Activated naive CD4-positive, alpha-beta T cell treated with anti-CD3 and anti-CD28 coated beads, Interleukin-2, amount 50 U/mL, for 72 hours (primary cell): ENCODE measurements at regions not wholly inside any gene's neighbourhood (a gene's known extent, or its start where the extent isn't known, plus 50 kb on each side); places are given as distances from the start of the nearest gene placed in this dataset.

ENCODE experiments used
- ATAC-seq, 2 donors: fragments of 150-1000 bp; cut with Tn5 transposase; 2 replicates each; pipeline ENCODE4 v1.10.0; 2021; ENCODE audit warnings: mild to moderate bottlenecking in 2 of 2, moderate library complexity in 2 of 2
- DNase-seq, 2 donors: peaks; one replicate each; pipeline ENCODE4 v3.0.0; 2021 to 2022; ENCODE audit warnings: low spot score in 2 of 2
- H3K27ac Mint-ChIP-seq, 2 donors: one replicate each; pipeline ENCODE4 v1.8.0; 2022; ENCODE audit warnings: mild to moderate bottlenecking in 2 of 2, mixed read lengths in 2 of 2
- H3K36me3 Mint-ChIP-seq, 2 donors: one replicate each; pipeline ENCODE4 v1.8.0; 2022; ENCODE audit warnings: mixed read lengths in 2 of 2
- H3K9me3 Mint-ChIP-seq, 2 donors: one replicate each; pipeline ENCODE4 v1.8.0; 2022; ENCODE audit warnings: mixed read lengths in 2 of 2

DNA sequence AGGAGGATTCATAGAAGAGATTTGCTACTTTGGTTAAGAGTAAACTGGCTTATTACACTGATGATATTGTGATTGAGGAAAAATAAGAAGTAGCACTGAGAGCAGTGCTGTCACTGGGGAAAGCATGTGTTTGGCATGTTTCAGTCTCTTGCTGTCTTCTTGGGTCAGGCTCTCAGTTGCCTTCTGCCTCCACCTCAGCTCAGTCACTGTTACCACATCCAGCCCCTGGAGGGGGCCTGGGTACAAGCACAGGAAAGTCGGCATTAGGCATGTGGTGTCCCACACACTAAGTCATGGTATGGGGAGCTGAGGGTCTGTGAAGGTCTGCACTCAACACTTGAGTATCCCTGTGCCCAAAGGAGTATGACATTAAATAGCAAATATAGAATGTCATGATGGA is 958.3 kb upstream of the CDH9 start:
- Mint-ChIP-seq H3K9me3 (peaks cover 27 to 32% of the 10 kb centered on the region in 2 donors), H3K36me3 (peaks cover 0 to 5% of the 10 kb centered on the region in 2 donors), H3K27ac (no peak overlapping the region)
- ATAC-seq (no peak), DNase-seq (no peak)

DNA sequence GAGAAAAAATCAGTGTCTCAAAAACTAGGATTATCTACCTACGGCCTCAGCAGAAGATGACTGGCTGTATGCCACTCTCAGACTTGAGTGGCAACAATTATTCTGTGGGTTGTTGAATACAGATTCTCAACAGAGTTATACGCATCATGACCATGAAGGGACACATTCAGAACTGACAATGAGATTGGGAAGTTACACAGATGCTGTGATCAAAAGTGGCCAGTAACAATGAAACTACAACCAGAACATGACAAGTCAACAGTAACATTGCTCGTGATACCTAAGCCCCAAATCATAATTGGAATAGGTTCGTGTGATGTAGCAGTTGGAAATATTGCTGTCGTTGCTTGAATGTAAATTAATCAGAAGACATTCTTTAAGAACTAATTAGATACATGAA is 957.5 kb upstream of the CDH9 start:
- H3K9me3 Mint-ChIP-seq = peaks cover 27 to 32% of the 10 kb centered on the region in 2 donors
- DNase-seq (no peak), ATAC-seq (no peak)
- peaks cover 0 to 5% of the 10 kb centered on the region in 2 donors for H3K36me3 Mint-ChIP-seq
- no peak overlapping the region for H3K27ac Mint-ChIP-seq

DNA sequence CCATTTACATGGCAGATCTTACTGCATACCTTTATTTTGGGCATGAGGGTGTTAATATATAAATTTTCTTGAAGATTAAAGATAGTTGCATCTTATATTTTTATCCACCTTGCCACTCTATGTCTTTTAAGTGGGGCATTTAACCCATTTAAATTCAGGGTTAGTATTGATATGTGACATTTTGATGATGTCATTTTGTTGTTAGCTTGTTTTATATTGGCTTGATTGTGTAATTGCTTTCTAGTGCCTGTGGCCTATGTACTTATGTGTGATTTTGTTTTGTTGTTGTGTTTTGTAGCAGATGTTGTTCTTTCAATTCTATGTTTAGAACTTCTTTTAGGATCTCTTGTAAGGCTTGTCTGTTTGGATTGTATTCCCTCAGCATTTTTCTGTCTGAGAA is 939.9 kb upstream of the CDH9 start:
- Mint-ChIP-seq H3K27ac (no peak overlapping the region), H3K36me3 (peaks cover 0 to 15% of the 10 kb centered on the region in 2 donors), H3K9me3 (peaks cover 29 to 43% of the 10 kb centered on the region in 2 donors)
- ATAC-seq (no peak), DNase-seq (no peak)

DNA sequence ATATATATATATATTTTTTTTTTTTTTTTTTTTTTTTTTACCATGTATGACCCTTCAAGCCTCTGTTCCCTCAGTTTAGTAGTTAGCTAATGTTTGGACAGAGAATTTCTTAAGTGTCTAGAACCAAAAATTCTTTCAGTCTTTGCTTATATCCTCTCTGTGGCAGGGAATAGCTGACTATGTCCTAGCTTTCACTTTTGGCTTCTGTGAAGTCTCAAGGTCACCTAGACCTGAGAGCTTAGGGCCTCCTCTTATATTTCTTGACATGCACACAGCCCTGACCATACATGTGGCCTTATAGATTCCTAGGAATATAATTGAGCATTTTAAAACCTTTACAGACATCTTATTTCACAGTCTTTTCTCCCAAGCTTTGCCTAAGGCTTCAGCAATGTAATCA is 930.8 kb upstream of the CDH9 start:
- Mint-ChIP-seq H3K36me3 (no peaks in the 10 kb centered on the region), H3K27ac (no peak overlapping the region), H3K9me3 (peaks cover 20 to 26% of the 10 kb centered on the region in 2 donors)
- ATAC-seq (no peak), DNase-seq (no peak)

DNA sequence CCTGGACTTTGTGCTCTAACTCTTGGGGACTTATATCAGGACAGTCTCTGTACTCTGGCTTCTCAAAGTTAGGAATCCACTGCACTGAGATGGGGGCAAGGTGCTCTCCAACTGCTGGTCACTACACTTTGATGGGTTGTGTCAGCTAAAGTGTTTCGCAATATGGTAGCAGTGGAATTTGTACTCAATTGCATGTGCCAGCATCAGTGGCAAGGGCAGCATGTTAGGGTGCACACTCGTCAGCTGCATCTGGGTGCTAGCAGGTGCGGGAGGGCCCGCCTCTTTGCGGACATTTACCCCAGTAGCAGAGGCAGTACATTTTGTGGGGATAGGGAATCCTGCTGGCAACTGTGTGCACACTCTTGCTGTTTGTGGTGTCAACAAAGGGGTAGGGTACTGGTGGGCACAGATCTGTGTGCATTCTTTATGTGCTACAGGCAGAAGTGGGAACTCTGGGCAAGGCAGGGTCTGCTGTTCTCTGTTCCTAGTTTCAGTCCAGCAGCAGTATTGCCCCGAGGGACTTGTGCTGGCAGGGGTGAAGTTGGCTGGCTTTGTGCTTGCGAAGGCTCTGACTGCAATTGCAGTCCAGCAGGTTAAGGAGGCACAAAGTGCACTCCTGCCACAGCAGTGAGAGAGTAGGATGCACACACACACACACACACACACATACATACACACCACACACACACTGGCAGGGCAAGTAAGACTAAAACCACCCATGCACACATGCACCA is 924.8 kb upstream of the CDH9 start:
- ATAC-seq = no peak
- no peak overlapping the region for H3K27ac Mint-ChIP-seq
- no peaks in the 10 kb centered on the region for H3K36me3 Mint-ChIP-seq
- no peak for DNase-seq
- H3K9me3 Mint-ChIP-seq = peaks cover 44 to 54% of the 10 kb centered on the region in 2 donors

DNA sequence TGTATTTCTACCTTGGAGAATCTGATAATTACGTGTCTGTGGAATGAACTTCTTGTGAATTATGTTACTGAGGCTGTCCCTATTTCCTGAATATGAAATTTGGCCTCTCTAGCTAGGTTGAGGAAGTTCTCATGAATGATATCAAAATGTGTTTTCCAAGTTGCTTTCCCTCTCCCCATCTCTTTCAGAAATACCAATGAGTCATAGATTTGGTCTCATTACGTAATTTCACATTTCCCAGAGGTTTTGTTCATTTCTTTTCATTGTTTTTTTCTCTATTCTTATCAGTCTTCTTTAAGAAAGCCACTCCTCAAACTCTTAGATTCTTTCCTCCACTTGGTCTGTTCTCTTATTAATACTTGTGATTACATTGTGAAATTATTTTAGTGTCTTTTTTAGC is 923.8 kb upstream of the CDH9 start:
- Mint-ChIP-seq H3K27ac (no peak overlapping the region), H3K9me3 (peaks cover 46 to 62% of the 10 kb centered on the region in 2 donors), H3K36me3 (no peaks in the 10 kb centered on the region)
- no peak for ATAC-seq
- DNase-seq = no peak

DNA sequence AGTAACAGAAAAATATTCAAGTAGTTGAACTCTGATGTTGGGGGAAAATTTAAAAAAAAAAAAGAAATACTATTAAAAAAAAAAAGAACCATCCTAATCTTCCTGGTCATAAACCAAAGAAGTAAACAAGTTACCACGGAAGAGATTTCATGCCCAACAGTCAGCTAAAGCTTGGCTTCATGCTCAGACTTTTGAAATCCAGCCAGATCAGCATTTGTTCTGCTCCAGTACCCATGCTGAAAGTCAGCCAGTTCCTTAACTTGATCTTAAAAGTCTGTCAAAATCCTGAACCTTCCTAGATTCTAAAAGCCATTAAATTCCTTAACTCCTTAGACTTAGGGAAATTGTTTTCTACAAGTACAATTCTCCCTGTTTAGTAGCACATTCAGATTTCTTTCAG is 908.7 kb upstream of the CDH9 start:
- no peaks in the 10 kb centered on the region for H3K36me3 Mint-ChIP-seq
- no peak overlapping the region for H3K27ac Mint-ChIP-seq
- ATAC-seq = no peak
- no peak for DNase-seq
- peaks cover 3 to 11% of the 10 kb centered on the region in 2 donors for H3K9me3 Mint-ChIP-seq

DNA sequence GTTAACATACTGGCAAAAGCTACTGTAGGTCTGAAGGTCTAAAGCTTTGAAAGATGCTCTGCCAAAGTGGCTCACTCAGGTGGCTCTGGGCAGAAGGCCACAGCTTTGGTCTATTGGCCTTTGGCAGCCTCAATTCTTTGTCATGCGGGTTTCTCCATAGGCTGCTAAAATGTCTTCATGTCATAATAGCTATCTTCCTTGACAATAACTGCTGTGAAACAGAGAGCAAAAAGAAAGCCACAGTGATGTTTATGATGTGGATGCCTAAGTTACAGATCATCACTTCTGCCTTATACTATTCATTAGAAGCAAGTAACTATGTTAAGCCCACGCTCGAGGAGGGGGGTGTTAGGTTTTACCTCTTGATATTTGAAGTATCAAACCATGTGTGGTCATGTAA is 906.1 kb upstream of the CDH9 start:
- Mint-ChIP-seq H3K9me3 (peaks cover 7 to 15% of the 10 kb centered on the region in 2 donors), H3K27ac (no peak overlapping the region), H3K36me3 (no peaks in the 10 kb centered on the region)
- ATAC-seq = no peak
- DNase-seq = no peak

DNA sequence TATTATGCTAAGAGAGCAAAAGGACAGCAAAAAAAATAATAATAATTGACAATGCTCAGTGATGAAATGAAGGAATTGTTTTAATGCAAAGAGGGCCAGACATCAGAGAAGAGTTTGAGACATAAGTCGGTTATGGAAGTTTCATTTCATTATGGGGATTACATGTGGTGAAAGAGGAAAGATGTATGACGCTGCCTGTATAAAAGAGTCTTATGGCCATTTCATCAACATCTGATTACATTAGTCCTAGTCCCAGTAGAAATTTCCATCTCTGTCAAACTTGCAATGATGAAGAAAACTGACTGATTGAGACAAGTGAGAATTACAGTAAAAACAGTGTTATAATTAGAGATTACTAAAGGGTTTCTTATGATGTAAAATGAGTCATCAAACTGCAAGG is 900.6 kb upstream of the CDH9 start:
- no peak for DNase-seq
- Mint-ChIP-seq H3K9me3 (peaks cover 3 to 9% of the 10 kb centered on the region in 2 donors), H3K36me3 (no peaks in the 10 kb centered on the region), H3K27ac (no peak overlapping the region)
- ATAC-seq = no peak

DNA sequence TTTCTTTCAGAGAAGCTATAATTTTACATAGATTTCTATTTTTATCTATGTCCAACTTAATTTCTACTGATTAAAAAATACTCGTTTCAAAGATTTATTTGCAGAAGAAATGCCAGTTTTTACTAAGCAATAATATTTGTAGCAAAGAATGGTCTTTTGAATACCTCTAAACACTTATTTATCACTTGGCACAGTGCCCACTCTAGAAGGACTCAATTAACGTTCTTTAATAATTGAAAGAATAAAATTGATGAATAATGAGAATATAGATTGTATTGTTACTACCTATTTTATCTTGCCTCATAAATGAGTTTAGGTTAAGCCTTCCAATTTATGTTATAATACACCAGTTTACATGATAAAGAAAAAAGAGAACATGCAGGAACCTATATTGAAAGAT is 889.7 kb upstream of the CDH9 start:
- H3K36me3 Mint-ChIP-seq = peaks cover 0 to 4% of the 10 kb centered on the region in 2 donors
- ATAC-seq (no peak), DNase-seq (no peak)
- H3K27ac Mint-ChIP-seq = no peak overlapping the region
- peaks cover 16 to 19% of the 10 kb centered on the region in 2 donors for H3K9me3 Mint-ChIP-seq

DNA sequence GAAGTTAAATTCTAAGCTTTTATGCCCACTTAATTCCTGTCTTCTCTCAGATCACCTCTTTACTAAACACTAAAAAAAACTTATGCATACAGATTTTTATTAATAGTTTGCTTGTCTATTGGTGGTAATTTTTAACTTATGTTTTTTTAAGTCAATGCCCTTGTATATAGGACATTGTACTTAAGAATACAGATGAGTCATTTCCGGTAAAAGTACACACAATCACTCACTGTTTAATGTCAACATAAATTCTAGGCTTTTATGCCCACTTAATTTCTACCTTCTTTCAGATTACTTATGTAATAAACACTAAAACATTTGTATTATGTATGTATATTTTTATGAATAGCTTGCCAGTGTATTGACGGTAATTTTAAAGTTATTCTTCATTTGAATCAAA is 872.8 kb upstream of the CDH9 start:
- DNase-seq = no peak
- Mint-ChIP-seq H3K36me3 (no peaks in the 10 kb centered on the region), H3K27ac (no peak overlapping the region), H3K9me3 (peaks cover 9 to 20% of the 10 kb centered on the region in 2 donors)
- ATAC-seq = no peak

DNA sequence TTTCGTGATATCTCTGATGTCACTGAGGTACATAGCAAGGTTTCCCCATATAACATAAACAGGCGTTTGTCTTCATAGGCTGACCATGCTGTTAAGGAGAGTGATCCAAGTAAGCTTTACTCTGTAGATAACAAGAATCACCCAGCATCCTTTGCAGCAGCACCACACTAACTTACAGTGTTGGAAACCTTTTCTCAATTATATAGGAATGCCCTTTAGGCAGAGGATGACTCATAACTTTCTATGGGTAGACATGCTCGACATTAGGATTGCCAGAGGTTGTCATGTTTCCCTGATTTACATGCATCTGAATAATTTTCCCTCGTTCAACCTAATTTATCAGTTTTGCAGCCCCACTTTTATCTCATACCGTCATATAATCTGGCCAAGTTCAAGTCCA is 870.0 kb upstream of the CDH9 start:
- ATAC-seq (no peak), DNase-seq (no peak)
- Mint-ChIP-seq H3K36me3 (no peaks in the 10 kb centered on the region), H3K27ac (no peak overlapping the region), H3K9me3 (peaks cover 12 to 16% of the 10 kb centered on the region in 2 donors)

DNA sequence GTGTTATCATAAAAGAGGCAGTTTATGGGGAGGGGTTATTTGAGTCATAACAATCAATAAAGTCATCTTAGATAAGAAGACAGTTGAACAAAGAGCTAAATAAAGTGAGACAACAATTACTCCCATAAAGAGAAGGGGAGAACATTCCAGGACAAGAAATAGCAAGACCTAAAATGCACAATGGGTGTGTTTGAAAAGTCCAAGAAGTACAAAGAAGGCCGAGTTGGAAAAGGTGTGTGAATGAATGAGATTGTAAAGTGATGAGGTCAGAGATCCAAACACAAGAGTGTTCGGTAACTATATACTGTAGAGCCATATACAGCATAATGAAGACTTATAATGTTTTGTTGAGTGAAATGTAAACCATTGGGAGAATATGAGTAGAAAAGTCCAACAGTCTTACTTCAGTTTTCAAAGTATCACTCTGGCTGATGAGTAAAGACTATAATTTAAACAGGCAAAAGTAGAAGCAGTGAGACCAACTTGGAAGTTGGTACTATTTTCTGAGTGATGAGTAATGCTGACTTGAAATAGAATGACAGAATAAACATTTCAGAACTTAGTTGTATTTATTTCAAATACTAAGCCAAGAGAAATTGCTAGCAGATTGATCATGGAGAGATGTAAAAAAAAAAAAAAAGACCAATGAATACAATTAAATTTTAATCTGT is 868.7 kb upstream of the CDH9 start:
- no peak overlapping the region for H3K27ac Mint-ChIP-seq
- H3K36me3 Mint-ChIP-seq = no peaks in the 10 kb centered on the region
- no peak for ATAC-seq
- peaks cover 16 to 21% of the 10 kb centered on the region in 2 donors for H3K9me3 Mint-ChIP-seq
- no peak for DNase-seq

DNA sequence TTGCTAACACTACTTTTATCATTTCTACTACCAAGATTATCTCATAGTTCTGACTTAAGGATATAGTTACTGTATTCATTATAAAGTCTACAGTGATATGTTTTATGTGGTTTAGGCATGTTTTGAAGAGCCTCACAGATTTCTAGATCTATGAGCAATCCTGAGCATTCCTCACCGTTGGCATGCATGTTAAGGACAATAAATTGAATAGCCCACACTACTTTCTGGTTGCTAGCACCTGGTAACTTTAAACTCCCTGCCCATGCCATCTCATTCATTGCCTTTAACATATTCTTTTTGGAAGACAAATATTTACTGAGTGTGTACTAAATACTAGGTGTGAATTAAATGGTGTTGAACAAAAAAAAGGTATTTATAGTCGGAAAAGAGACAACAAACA is 868.1 kb upstream of the CDH9 start:
- no peak for DNase-seq
- no peak overlapping the region for H3K27ac Mint-ChIP-seq
- no peak for ATAC-seq
- peaks cover 17 to 24% of the 10 kb centered on the region in 2 donors for H3K9me3 Mint-ChIP-seq
- H3K36me3 Mint-ChIP-seq = no peaks in the 10 kb centered on the region

DNA sequence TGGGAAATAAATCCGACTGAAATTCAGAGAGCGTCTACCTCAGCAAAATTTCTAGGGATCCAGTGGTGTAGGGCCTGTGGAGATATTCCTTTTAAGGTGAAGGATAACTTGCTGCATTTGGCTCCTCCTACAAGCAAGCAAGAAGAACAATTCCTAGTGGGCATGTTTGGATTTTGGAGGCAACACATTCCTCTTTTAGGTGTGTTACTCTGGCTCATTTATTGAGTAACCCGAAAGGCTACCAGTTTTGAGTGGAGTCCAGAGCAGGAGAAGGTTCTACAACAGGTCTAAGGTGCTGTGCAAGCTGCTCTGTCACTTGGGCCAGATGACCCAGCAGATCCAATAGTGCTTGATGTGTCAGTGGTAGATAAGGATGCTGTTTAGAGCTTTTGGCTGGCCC is 862.4 kb upstream of the CDH9 start:
- Mint-ChIP-seq H3K9me3 (peaks cover 16 to 36% of the 10 kb centered on the region in 2 donors), H3K36me3 (peaks cover 0 to 16% of the 10 kb centered on the region in 2 donors), H3K27ac (no peak overlapping the region)
- DNase-seq = no peak
- no peak for ATAC-seq

DNA sequence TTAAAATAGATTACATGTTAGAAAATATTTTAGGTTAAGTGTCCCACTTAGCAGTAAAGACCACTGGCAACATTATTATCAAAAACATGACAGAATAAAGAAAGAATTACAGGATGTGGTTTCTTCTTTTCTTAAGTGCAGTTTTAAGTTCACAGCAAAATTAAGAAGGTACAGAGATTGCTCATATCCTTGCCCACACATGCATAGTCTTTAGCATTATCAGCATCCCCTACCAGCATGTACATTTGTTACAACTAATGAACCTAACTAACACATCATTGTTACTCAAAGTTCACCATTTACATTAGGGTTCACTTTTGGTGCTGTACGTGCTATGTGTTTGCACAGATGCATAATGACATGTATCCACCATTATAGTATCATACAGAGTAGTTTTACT is 837.7 kb upstream of the CDH9 start:
- DNase-seq = no peak
- Mint-ChIP-seq H3K36me3 (peaks cover 0 to 5% of the 10 kb centered on the region in 2 donors), H3K9me3 (peaks cover 32 to 33% of the 10 kb centered on the region in 2 donors), H3K27ac (no peak overlapping the region)
- ATAC-seq = no peak

DNA sequence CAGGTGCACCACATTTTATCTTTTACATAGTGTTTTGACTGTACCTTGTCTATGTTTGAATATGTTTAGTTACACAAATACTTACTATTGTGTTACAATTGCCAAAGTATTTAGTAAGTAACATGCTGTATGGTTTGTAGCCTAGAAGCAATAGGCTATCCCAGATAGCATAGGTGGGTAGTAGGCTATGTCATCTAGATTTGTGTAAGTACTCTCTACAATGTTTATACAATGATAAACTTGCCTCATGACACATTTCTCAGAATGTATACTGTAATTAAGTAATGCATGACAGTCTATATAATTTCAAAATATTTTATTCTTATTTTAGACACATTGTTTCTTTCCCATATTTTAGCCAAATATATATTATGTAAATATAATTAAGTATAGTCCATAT is 836.8 kb upstream of the CDH9 start:
- H3K36me3 Mint-ChIP-seq = peaks cover 0 to 8% of the 10 kb centered on the region in 2 donors
- ATAC-seq (no peak), DNase-seq (no peak)
- no peak overlapping the region for H3K27ac Mint-ChIP-seq
- H3K9me3 Mint-ChIP-seq = peaks cover 25 to 27% of the 10 kb centered on the region in 2 donors

DNA sequence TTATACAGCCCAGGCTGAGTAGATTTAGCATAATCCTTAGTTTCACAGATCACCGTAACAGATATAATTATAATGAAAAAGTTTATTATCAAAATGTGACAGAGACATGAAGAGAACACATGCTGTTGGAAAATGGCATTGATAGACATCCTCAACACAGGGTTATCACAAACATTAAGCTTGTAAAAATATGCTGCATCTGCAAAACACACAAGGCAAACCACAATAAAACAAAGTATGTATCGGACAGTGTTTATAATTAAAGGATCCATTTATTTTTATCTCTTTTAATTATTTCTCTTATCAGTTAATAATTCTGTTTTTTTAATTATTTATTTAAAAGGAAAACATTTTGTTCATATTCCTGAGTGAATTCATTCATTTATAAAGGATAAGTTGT is 829.9 kb upstream of the CDH9 start:
- Mint-ChIP-seq H3K27ac (no peak overlapping the region), H3K9me3 (peaks cover 18 to 26% of the 10 kb centered on the region in 2 donors), H3K36me3 (peaks cover 0 to 8% of the 10 kb centered on the region in 2 donors)
- DNase-seq (no peak), ATAC-seq (no peak)
